ENCODE measurements at regions not wholly inside any gene's neighbourhood (a gene's known extent, or its start where the extent isn't known, plus 50 kb on each side); places are given as distances from the start of the nearest gene placed in this dataset.

DNA sequence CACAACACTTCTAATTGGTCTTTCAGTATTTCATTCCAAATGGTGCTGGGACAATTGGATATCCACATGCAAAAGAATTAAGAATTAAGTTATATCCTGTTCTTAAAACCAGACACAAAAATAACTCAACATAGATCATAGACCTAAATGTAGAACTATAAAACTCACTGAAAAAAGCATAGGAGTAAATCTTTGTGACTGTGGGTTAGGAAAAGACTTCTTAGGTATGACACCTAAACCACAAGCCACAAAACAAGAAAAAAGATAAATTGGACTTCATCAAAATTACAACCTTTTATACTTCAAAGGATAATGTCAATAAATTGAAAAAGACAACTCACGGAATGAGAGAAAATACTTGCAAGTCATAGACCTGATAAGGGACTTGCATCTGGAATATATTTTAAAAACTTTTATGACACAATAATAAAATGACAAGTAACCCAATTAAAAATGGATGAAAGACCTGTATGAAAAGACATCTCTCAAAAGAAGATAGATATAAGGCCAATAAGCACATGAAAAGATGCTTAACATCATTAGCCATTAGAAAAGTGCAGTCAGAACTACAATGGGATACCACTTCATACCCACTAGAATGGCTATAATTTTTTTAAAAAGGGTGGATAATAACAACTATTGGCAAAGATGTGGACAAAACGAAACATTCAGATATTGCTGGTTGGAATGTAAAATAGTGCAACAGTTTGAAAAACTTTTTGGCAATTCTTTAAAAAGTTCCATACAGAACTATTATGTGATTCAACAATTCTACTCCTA, 72.5 kb upstream of the SLC38A4 start:
- no peak for TF ChIP-seq CTCF (IDR thresholded peaks at IDR 0.05)
- no peak for TF ChIP-seq POLR2A (IDR thresholded peaks at IDR 0.05; ENCODE audit: low read depth)

Data from esophagus muscularis mucosa (tissue), 3 donors.